ENCODE measurements at regions not wholly inside any gene's neighbourhood (a gene's known extent, or its start where the extent isn't known, plus 50 kb on each side); places are given as distances from the start of the nearest gene placed in this dataset.
A peak's percentile ranks its signal among the peaks of the same experiment; 100 is the strongest.

- H3K9ac ChIP-seq (ENCODE audit: low read depth, low read length): no peak overlapping the region
- in situ Hi-C loops (cut with MboI; ENCODE audit: low sequenced_read_pairs) (no loop called here), intact Hi-C loops (cut with micrococcal nuclease) (no loop called here), dilution Hi-C loops (cut with HindIII; ENCODE audit: low sequenced_read_pairs, unreplicated experiment) (no loop called here)
- ATAC-seq (ENCODE audit: low read depth): peak; percentile 53
- no peak overlapping the region for H3K23ac ChIP-seq (ENCODE audit: low read depth, low read length)
- peak; percentile 25 for DNase-seq
- no peak overlapping the region for H3K4me2 ChIP-seq (ENCODE audit: low read depth, low read length)
- H2AK9ac ChIP-seq (replicated peaks; ENCODE audit: low read depth, low read length, poor library complexity): no peak overlapping the region
- no peak overlapping the region for H3K56ac ChIP-seq (ENCODE audit: extremely low read depth, insufficient read depth, low read length)
- no peak overlapping the region for H4K8ac ChIP-seq (ENCODE audit: low read depth in 2 of 2, low read length in 2 of 2)
- no peak overlapping the region; the same call in 1 of the 2 replicates for H3K4ac ChIP-seq (ENCODE audit: low read depth, low read length)
- no peak overlapping the region for H2BK20ac ChIP-seq (ENCODE audit: low read depth, low read length)
- H2AK5ac ChIP-seq (ENCODE audit: low read depth, low read length): no peak overlapping the region
- ChIA-PET POLR2A (ENCODE audit: unreplicated experiment) (interaction anchor here (2.8 kb wide), 1 partner anchor 191 kb away, joined by 8 read pairs; the partner anchor contains the start of gene CCN2), CTCF (no interaction called here)
- H2AFZ ChIP-seq (replicated peaks; ENCODE audit: low read length, poor library complexity): no peak overlapping the region
- no peaks in the 10 kb centered on the region for H3K9me3 ChIP-seq (ENCODE audit: control insufficient read depth, insufficient read depth, low read length)
- H2BK15ac ChIP-seq (ENCODE audit: low read depth, low read length): no peak overlapping the region
- H3K36me3 ChIP-seq (ENCODE audit: control insufficient read depth, insufficient read depth, low read length): no peaks in the 10 kb centered on the region
- no peak for TF ChIP-seq SMC3 (IDR thresholded peaks at IDR 0.05; ENCODE audit: low read depth, low read length)
- no peak for TF ChIP-seq RAD21 (IDR thresholded peaks at IDR 0.05; ENCODE audit: low read length)
- TF ChIP-seq RFX5 (IDR thresholded peaks at IDR 0.05; ENCODE audit: low read depth, low read length): no peak
- TF ChIP-seq RCOR1 (IDR thresholded peaks at IDR 0.05; ENCODE audit: insufficient replicate concordance, low read length): no peak
- no peak for TF ChIP-seq NFE2L2 (IDR thresholded peaks at IDR 0.05; ENCODE audit: low read depth, low read length)
- no peak for TF ChIP-seq ELK1 (IDR thresholded peaks at IDR 0.05; ENCODE audit: borderline replicate concordance, low read depth, low read length)
- no peak for TF ChIP-seq MXI1 (IDR thresholded peaks at IDR 0.05; ENCODE audit: borderline replicate concordance, low read depth, low read length)
- no peak for TF ChIP-seq FOS (IDR thresholded peaks at IDR 0.05; ENCODE audit: low read depth, low read length)
- TF ChIP-seq CHD1 (IDR thresholded peaks at IDR 0.05; ENCODE audit: low read depth, low read length): no peak
- TF ChIP-seq CTCF (conservative IDR thresholded peaks at IDR 0.05; ENCODE audit: low read depth, low read length): no peak
- TF ChIP-seq MAZ (IDR thresholded peaks at IDR 0.05; ENCODE audit: borderline replicate concordance, low read depth, low read length): no peak
- TF ChIP-seq USF2 (IDR thresholded peaks at IDR 0.05; ENCODE audit: low read depth, low read length): no peak
- TF ChIP-seq POLR2A (IDR thresholded peaks at IDR 0.05; ENCODE audit: low read depth, low read length): no peak
- TF ChIP-seq CEBPB (IDR thresholded peaks at IDR 0.05; ENCODE audit: low read depth, low read length): no peak
- no peak for TF ChIP-seq MAFK (IDR thresholded peaks at IDR 0.05; ENCODE audit: low read depth, low read length)
- TF ChIP-seq BHLHE40 (IDR thresholded peaks at IDR 0.05; ENCODE audit: low read depth, low read length): no peak
- peak overlapping the region; percentile 10; the same call in 1 of the 2 replicates for H3K18ac ChIP-seq (ENCODE audit: low read depth, low read length)
- no peak overlapping the region for H3K4me3 ChIP-seq (ENCODE audit: insufficient read depth, low read depth, low read length)
- no peak overlapping the region for H4K5ac ChIP-seq (ENCODE audit: low read depth, low read length)
- peaks cover 7% of the 10 kb centered on the region for H3K4me1 ChIP-seq (ENCODE audit: control insufficient read depth, insufficient read depth, low read length)
- no peaks in the 10 kb centered on the region for H3K27me3 ChIP-seq (ENCODE audit: control insufficient read depth, insufficient read depth, low read length)
- no peaks in the 10 kb centered on the region for H3K79me1 ChIP-seq (ENCODE audit: low read depth in 1 of 2, low read length in 2 of 2)
- H3K14ac ChIP-seq (replicated peaks; ENCODE audit: low read depth, low read length): peak overlapping the region; percentile 68; the same call in 1 of the 2 replicates
- no peaks in the 10 kb centered on the region for H4K20me1 ChIP-seq (ENCODE audit: insufficient read depth, low read length)
- peak overlapping the region; percentile 47 for H2BK5ac ChIP-seq (ENCODE audit: low read depth, low read length, poor library complexity, severe bottlenecking)
- no peak overlapping the region for H2BK120ac ChIP-seq (ENCODE audit: low read depth, low read length)
- H3K27ac ChIP-seq (ENCODE audit: insufficient read depth, low read length): peak overlapping the region; percentile 38; the same call in 1 of the 2 replicates
- H4K91ac ChIP-seq (ENCODE audit: insufficient read depth, low read depth, low read length): 0 out of 2 replicates have a peak overlapping the region, but pooled peaks have one; percentile 8
- H3K9me1 ChIP-seq (ENCODE audit: insufficient read depth, low read length): peaks cover 4% of the 10 kb centered on the region; the same call in 1 of the 2 replicates
- BruUV-seq (replicated peaks): no TSS peak
Measured at GRCh38 chr6:132142768-132143167, 191.6 kb upstream of the CCN2 start.

Measured in IMR-90 (cell line).